Stimulated activated CD4-positive, alpha-beta T cell treated with anti-CD3 and anti-CD28 coated beads, Interleukin-12 subunit alpha, Interleukin-12 subunit beta, amount 100 ng/mL, for 4 hours (primary cell): ENCODE measurements at regions not wholly inside any gene's neighbourhood (a gene's known extent, or its start where the extent isn't known, plus 50 kb on each side); places are given as distances from the start of the nearest gene placed in this dataset.

Experiments used
- DNase-seq: peaks from one replicate; pipeline ENCODE4 v3.0.0-alpha.2; 2020

DNA sequence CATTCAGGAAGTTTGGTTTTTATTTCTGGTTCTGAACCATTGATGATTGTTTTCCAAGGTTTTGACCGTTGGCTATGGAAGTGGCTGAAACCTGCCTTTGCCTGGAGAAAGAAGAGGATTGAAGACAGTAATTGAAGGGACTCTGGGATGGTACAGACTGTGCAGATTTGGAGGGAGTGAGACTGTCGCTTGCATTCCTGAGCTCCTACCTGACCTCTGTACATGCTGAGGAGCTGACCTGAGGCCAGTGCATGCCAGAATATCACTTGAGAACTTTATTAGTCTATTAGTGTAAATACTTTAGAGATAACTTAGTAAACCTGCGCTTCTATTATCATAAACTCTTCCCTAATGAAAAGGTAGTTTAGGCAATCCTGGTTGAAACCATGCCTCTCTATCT is 276.4 kb downstream of the IRS2 start:
- no peak for DNase-seq

DNA sequence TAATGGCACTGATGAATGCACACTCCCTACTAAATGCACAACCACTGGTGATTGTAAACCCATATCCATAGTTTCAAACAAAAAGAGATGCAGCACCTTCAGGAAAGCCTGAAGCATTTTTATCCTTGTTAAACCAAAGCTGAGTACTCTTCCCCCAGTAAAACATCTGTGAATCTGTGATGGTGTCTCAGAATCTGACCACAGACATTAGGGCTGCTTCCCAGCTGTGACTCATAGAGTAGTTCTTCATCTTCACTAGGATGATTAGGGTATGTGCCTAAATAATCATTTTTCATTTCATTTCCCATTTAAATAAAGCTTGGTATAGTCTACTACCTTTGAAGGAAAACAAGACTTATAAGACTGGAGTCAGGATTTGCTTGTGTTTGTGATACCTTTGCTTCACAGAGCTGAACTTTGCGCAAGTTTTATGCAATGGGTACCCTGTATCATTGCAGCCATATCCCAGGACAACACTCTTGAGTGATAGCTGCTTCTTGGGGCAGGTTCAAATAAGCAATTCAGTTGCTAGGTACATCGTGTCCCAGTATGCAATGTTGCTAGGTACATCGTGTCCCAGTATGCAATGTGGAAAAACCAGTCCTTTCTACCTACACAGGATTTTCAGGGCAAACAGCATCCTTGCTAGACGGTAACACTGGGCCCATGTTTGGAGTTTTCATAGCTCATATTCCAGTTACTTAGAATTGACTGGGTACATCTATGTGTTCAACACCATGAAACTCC is 277.1 kb downstream of the IRS2 start:
- DNase-seq, result no peak

DNA sequence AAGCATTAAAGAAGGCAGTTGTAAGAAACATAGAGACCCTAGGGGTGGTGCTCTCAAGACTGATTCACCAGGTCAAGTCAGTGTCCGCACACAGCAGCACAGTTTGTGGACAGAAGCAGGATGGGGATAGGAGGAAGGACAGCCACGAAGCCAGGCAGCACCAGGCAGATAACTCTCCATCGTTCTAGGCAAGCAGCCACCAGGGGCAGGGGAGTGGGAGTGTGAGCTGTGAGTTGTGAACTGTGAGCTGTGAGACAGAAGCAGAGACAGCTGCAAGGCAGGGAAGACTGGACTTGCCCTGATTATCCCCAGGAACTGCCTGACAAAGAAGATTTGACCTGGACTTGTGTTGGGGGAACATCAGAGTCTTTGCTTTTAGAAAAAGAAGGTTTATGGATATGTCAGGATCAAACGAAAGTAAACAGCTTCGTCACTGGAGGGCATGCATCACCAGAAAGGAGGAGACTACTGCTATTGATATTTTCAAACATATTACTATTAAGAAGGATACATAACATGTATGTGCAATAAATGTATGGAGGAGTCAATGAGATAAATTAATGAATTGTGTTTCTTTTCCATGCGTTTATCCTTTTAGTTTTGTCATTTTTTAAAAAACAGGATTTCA is 286.1 kb downstream of the IRS2 start:
- no peak for DNase-seq

DNA sequence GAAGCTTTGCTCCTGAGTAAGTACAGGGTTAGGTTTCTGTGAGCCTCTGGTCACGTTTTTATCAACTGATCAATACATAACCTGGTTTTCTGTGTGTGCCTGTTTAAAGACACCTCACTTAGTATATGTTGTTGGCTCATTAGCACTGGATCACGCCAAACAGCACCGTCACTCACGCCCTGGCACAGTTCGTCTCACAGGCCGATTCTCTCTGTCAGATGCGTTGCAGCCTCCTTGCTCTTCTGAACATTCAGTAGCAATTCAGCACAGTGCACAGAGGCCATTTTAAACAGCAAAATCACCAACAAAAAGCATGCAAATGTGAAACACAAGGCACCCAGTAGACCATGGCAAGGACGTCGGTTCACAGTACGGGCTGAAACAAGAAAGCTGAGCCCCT is 288.5 kb downstream of the IRS2 start:
- no peak for DNase-seq

DNA sequence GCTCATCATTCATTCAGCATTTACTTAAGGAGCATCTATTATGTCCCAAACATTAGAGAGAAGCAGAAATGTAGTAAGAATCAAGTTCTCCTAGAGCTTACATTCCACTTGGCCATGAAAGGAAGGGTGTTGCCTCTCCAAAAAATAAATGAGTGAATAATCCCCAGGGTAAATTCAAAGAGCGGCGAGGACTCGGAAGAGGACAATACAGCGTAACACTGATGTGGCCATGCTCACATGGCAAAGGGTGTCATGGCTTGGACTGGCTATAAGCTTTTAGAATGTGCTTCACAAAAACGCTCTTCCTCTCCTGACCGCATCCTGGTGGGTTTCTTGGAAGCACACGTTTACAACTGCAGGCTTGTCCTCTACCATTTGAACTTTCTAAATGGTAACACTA is 290.2 kb downstream of the IRS2 start:
- DNase-seq, result no peak

DNA sequence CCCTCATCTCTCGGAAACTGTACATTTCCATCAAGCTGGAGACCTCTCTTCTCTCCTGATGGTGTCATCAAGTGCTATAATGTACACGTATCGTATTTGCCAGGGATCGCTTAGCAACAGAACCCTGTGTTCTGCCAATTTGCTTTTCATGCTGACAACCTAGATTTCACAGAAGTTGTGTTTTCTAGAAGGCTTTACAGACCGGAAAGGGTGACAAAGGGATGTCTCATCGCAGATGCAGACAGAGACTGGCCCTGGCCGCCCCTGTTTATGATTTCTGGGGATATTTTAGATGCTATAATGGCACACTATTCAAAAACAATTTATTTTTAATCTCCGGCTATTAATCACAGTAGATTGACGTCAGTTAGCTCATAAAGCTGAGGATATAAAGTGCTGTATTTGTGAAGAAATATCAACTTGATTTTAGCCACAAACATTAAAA is 291.4 kb downstream of the IRS2 start:
- no peak for DNase-seq

DNA sequence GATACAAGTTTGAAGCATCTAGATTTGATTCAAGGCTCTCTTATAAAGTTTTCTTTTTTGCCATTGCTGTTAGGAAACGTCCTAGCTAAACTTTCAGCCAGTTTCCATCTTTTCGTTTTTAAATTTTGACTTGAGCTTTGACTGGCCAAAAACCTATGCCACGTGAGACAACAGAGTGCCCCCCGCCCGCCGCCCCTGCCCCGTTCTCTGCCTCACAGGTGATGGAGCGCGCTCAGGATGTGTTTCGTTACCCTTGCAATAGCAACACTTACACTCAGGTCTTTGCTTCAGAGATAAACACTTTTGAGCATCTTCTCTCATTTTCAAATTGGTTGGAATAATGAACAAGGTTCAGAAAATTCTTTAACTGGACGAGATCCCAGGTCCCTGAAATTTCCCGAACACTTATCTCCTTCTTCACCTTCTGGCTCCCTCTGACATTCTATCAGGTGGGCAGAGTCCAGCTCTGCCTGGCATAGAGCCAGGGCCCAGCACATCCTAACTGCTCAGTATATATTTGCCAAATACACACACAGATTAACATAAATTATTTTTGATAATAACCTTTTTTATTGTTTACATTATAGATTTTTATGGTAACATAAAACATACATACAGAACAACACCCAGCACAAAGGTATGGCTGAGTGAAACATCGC is 301.1 kb downstream of the IRS2 start:
- no peak for DNase-seq

DNA sequence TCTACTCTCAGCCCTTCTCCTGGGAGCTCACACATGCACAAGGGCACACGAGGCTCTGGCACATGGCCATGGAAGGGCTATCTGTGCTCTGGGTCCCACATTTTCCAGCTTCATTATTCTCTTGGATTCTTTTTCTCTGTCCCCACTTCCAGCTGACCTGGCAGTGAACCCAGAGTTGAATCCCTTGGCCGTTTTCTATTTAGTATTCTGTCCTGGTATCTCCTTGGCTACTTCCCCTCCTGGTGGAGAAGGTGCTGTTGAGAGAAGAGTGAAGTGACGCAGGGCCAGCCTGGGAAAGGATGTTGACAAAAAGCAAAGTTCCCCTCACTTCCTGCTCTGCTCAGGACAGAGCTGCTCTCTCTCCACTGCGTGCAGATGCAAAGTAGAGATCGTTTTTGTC is 303.1 kb downstream of the IRS2 start:
- DNase-seq, result no peak

DNA sequence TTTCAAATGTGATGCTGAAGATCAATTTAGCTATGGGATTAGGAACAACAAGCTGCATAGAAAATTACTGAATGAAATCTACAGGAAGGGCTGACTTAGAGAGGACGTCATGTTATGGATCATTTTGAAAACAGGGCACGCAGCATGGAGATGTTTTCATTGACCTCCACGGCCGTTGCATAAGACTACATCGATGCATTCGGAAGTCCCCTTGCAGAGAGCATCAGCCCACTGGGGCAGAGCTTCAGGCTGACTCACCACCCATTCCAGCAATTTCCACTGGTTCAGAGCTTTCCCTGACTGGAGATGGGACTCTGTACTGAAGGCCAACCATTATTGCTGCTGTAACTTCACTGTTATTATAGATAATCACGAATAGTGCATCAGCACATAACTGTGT is 305.3 kb downstream of the IRS2 start:
- no peak for DNase-seq

DNA sequence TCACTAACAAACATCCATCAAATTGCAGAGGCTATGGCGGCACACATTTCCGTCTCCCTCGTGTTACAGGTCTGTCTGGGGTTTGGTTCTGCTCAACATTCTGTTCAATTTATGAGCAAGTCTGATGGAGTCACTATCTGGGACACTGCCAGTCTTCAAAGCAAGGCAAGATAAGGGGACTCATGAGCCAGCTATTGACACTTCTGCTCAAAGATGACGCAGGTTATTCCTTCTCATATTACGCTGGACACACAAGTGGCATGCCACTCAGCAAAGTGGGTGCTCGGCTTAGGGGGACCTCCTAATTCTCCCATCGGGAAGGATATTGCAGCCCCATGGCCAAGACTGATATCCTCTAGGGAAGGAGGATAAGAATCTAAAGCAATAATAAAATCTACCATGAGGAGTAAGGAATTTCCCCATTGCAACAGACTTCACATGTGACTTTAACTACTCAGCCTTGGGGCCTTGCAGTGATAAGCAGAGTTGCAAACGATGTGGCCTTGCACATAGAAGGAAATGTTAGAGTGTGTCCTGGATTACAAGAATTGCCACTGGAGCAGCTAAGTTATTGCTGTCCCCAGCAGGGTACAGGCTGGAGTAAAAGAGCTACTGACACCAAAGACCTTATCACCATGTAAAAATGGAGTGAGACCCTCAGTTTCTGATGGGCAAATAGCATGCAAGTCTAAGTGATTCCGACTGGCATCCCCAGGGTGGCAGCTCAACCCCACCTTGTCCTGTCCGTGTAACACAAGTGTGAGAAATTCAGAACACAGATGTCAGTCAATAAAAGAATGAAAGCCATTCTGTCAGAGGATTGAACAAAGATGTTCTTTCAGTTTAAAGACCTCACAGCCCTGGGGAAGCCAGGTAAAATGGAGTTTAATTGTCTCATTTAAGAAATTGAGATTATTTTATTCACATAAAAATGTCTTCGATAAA is 306.1 kb downstream of the IRS2 start:
- no peak for DNase-seq

DNA sequence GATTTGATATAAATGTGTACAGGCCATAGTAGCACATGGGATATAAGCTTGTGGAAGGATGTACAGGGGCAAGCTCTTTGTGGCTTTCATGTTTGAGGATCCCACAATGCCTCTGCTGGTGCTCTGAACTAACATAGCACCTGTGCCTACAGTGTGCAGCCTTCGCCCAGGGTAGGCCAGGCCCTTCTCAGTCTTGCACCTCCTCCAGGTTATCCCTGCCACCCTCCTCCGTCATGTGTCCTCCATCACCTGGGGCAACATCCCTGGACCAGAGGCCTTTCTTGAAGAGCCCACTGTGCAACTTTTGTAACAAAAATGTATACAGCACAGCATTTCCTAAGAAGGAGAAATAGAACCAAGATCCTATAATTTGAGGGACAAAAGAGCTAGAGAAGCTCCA is 306.8 kb downstream of the IRS2 start:
- no peak for DNase-seq

DNA sequence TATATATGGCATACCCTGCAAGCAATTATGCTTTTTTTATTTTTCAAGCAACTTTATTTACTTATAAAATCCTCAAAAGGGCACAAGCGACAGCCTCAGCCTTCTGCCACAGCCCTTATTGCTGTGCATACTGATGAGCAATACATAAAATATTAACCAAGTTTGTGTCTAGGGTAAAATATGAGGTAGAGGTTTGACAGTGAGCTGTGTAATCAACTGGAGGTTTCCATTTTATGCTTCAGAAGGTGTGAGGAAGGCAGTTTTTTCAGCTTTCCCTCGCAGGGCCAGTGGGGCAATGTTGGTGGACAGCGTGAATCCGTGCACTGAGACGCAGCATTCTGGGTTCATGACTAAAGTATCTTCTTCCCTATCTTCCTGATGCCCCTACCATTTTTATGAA is 310.4 kb downstream of the IRS2 start:
- DNase-seq, result no peak

DNA sequence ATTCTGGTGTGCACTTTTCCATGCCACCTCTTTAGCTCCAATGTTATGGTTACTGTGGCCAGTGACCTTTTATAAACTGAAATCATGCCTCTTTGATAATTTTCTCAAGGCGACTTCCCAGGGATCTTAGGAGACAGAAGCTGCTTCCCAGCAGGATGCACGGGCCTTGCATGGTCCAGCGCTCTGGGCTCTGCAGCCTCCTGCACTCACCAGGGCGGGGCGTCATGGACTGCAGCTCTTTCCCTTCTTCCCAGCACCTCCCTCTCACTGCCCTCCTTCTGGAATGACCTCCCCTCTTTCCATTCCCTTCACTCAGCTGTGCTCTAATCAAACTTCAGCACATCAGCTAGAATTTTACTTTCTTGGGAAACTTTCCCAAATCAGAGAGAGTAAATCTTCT is 318.3 kb downstream of the IRS2 start:
- no peak for DNase-seq

DNA sequence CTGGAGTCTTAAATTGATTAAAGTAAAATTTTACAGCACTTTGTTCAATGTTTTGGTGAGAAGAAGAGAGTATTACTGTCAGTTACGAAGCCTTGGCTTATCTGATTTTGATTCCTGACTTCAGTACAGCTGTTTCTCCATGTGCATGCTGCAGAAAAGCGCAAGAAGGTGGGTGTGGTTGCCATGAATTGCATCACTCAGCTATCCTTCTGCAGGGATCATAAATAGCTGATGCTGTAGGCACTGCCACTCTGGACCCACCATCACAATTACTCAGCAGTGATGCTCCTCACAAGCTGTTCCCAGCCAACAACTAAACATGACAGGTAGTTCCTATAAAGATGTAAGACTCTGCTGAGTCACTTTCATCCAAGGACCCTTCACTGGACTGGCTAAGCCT is 321.2 kb downstream of the IRS2 start:
- no peak for DNase-seq

DNA sequence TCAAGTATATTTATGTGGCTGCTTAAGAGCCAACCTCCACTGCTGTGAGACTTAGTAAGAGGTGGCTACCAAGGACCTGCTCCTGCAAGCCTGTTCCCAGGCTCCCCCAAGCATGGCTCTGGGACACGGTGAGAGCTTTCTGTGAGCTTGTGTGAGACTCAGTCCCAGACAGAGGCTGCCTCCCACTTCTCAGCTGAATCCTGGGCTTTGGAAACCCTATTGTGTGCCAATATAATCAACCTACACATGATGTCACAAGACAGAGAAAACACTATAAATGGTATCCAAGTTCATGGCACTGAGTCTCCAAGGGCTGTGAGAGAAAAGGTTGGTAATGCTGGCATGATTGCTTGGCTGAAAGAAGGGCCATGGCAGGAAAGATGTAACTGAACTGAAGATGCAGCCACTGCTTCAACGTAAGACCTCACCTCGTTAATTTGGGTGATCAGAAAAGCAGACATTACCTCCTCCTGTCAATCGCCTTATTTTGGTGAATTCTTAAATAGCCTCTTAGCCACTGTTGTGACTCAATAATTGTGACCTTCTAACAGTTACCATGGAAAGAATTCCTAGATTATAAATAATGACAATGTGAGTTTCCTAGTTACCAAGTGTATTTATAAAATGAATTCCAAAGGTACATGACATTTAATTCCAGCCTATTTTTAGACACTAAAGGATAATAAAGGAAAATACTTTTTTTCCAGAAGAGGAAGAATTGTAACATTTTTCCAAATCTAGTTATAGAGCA is 332.0 kb downstream of the IRS2 start:
- DNase-seq, result no peak

DNA sequence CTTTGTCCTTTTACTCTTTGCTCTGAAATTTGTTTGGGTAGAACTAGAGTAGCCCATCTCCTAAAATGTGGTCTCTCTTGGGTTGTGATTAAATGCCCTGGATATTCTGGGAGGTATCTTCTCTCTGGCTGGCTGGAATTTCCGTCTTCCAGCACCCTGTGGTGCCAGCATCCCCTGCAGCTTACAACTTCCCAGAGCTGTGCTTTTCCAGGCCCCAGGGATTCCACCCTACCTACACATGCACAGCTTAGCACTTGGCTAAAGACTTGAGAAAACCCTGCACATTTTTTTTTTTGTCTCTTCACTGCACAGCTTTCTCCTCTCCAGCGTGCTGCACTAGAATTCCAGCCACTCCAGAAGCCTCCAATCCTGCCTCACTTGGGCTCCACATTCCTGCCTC is 334.7 kb downstream of the IRS2 start:
- DNase-seq, result no peak

DNA sequence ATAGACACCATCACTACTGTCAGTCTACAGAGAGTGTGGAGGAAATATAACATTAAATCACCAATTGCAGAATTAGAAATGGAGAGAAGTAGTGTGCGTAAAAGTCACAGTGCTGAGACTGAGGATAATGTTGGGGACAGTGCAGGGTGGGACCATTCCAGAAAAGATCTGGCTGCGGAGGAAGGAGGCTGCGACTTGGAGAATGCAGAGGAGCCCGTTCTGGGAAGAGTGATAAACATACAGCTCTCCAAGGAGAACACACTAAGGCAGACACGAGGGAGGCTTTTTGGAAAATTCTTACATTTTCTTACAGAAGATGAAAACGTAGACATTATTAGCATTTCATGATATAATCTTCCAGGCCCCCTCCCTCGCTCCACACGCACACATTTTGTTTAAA is 337.8 kb downstream of the IRS2 start:
- no peak for DNase-seq

DNA sequence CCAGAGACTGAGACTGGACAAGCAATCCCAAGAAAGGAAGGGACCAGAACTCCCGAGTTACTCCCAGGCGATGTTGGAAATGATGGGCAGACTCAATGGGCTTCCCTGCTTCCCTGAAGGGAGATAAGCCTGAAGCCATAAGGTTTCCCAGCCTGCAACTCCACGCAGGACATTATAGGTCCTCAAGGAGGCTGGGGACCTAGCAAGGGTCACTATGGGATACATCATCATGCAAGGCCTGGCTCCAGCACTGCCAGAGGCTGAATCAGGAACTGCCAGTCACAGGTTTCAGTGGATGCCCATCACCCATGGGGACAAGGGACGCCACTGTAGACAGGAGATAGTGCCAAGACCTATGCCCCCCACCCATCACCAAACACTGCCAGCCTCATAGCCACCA is 338.7 kb downstream of the IRS2 start:
- DNase-seq, result no peak

DNA sequence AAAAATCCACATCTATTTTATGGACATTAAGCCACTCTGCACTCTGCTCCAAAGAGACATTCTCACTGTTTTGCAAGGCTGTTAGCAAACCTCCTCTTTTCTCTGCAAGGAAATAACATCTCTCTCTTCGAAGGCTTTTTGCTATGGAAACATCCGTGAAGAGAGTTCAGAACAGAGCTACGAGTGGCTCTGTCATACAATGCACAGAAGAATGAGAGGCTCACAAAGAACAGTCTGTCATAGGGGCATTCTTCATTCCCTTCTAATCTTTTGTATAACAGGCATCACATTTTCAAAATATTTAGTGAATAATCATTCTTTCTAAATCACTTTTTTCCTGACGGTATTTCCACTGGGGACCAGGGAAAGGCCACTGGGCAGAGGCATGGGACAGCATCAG is 346.1 kb downstream of the IRS2 start:
- no peak for DNase-seq

DNA sequence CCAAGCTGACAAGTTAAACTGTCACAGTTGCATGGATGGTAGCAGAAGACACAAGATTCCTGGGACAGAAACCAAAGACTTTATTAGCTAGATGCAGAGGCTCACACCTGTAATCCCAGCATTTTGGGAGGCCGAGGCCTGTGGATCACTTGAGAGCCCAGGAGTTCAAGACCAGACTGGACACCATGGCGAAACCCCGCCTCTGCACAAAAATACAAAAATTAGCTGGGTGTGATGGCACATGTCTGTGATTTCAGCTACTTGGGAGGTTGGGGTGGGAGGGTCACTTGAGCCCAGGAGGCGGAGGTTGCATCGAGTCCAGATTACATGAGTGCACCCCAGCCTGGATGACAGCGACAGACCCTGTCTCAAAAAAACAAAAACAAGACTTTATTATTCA is 346.6 kb downstream of the IRS2 start:
- DNase-seq, result no peak

DNA sequence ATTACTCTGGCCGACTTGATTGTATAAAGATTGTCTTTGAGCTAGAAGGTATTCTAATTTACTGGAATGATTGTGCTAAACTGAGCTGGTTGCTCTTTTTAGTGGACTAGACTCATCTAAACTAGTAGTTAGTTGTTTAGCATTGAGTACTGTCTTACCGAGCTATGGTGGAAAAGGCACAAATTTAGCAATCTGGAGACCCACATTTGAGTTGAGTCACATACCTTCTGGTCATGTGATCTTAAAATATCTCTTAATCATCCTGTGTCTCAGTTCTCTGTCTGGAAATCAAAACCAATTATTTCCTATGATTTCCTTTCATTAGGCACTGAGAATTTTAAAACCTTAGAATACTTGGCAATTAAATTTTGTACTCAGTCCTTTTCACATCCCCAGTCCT is 349.5 kb downstream of the IRS2 start:
- DNase-seq, result no peak

DNA sequence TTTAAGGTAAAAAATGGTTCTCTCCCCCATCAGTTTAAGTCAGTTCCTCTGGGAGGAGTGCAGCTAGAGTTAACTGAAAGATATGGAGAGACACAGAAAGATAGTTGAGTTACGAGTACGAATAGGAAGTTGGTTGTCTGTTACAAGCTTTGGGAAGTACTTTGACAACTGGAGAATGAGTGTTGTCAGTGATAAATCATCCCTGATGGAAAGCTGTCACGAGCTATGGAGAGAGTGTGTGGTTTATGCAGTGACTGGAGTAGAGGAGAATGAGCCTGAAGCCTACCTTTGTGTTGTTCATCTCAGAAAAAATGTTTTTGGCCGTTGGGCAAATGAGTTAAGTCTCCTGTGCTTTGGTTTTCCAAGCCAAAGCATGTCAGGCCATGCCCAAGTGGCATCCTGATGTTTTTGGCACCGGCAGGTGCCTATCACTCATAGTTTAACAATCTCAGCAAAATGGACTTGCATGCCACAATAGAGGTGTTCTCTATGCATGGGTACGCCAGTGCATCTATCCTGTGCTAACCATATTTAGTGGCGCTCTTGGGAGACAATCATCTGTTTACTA is 350.2 kb downstream of the IRS2 start:
- no peak for DNase-seq
